GM11168 (cell line): ENCODE measurements at regions not wholly inside any gene's neighbourhood (a gene's known extent, or its start where the extent isn't known, plus 50 kb on each side); places are given as distances from the start of the nearest gene placed in this dataset.

Experiments
- in situ Hi-C: fragments of 300-500 bp; cut with MboI; formaldehyde crosslinking; loops from one replicate; pipeline ENCODE4 v1.12.0; 2022; ENCODE audit warnings: low sequenced_read_pairs; ENCODE audit not compliant: unreplicated experiment

GRCh38 chr4:67131224-67131623 is 414.1 kb downstream of the CENPC start:
- in situ Hi-C loops: no loop called here

GRCh38 chr4:67130411-67130810 is 414.9 kb downstream of the CENPC start:
- in situ Hi-C loops: no loop called here

GRCh38 chr4:67126570-67126969 is 418.7 kb downstream of the CENPC start:
- in situ Hi-C loops: no loop called here

- in situ Hi-C loops: no loop called here
Measured at GRCh38 chr4:67125636-67126514, 419.4 kb downstream of the CENPC start.

- in situ Hi-C loops: no loop called here
Measured at GRCh38 chr4:67124716-67125115, 420.6 kb downstream of the CENPC start.

GRCh38 chr4:67122029-67122428 is 423.3 kb downstream of the CENPC start:
- in situ Hi-C loops: no loop called here

GRCh38 chr4:67120369-67120768 is 424.9 kb downstream of the CENPC start:
- in situ Hi-C loops: no loop called here

- in situ Hi-C loops: no loop called here
Measured at GRCh38 chr4:67109276-67109675, 436.0 kb downstream of the CENPC start.

GRCh38 chr4:67106861-67107460 is 438.3 kb downstream of the CENPC start:
- in situ Hi-C loops: no loop called here

GRCh38 chr4:67104145-67104544 is 441.2 kb downstream of the CENPC start:
- in situ Hi-C loops: no loop called here

GRCh38 chr4:67103001-67103747 is 442.1 kb downstream of the CENPC start:
- in situ Hi-C loops: no loop called here

GRCh38 chr4:67101612-67102011 is 443.7 kb downstream of the CENPC start:
- in situ Hi-C loops: no loop called here

- in situ Hi-C loops: loop anchor here (25.0 kb wide), 1 partner anchor 245 kb away; no protein-coding TSS in a partner anchor
Measured at GRCh38 chr4:67092351-67092750, 453.0 kb downstream of the CENPC start.

GRCh38 chr4:67091673-67092072 is 453.6 kb downstream of the CENPC start:
- in situ Hi-C loops: loop anchor here (25.0 kb wide), 1 partner anchor 246 kb away; no protein-coding TSS in a partner anchor

- in situ Hi-C loops: loop anchor here (25.0 kb wide), 1 partner anchor 249 kb away; no protein-coding TSS in a partner anchor
Measured at GRCh38 chr4:67087897-67088296, 457.4 kb downstream of the CENPC start.

- in situ Hi-C loops: loop anchor here (25.0 kb wide), 1 partner anchor 253 kb away; no protein-coding TSS in a partner anchor
Measured at GRCh38 chr4:67084783-67085182, 460.5 kb downstream of the CENPC start.

- in situ Hi-C loops: loop anchor here (25.0 kb wide), 1 partner anchor 254 kb away; no protein-coding TSS in a partner anchor
Measured at GRCh38 chr4:67083496-67083895, 461.8 kb downstream of the CENPC start.

GRCh38 chr4:67082746-67083145 is 462.6 kb downstream of the CENPC start:
- in situ Hi-C loops: loop anchor here (25.0 kb wide), 1 partner anchor 255 kb away; no protein-coding TSS in a partner anchor

- in situ Hi-C loops: loop anchor here (25.0 kb wide), 1 partner anchor 257 kb away; no protein-coding TSS in a partner anchor
Measured at GRCh38 chr4:67080046-67080557, 465.2 kb downstream of the CENPC start.

GRCh38 chr4:67071641-67072040 is 473.7 kb downstream of the CENPC start:
- in situ Hi-C loops: no loop called here
